ENCODE measurements at regions not wholly inside any gene's neighbourhood (a gene's known extent, or its start where the extent isn't known, plus 50 kb on each side); places are given as distances from the start of the nearest gene placed in this dataset.
"Not testable (repeated sequence)": the region's sequence is repeated elsewhere in the genome, so short reads cannot be mapped to it uniquely, and the experiment has no call there.

- DNase-seq, result no peak
Measured at GRCh38 chr7:120163449-120163848, 109.5 kb upstream of the KCND2 start.

- DNase-seq, result no peak
Measured at GRCh38 chr7:120165227-120165626, 107.7 kb upstream of the KCND2 start.

GRCh38 chr7:120168066-120168465 lies 104.9 kb upstream of the KCND2 start:
- no peak for DNase-seq

GRCh38 chr7:120169996-120170783 lies 102.8 kb upstream of the KCND2 start:
- DNase-seq, result no peak

- DNase-seq, result no peak
Measured at GRCh38 chr7:120170834-120171233, 102.1 kb upstream of the KCND2 start.

GRCh38 chr7:120171406-120171805 lies 101.6 kb upstream of the KCND2 start:
- no peak for DNase-seq

- DNase-seq, result no peak
Measured at GRCh38 chr7:120180221-120180620, 92.8 kb upstream of the KCND2 start.

GRCh38 chr7:120181499-120181898 lies 91.5 kb upstream of the KCND2 start:
- no peak for DNase-seq

- DNase-seq, result no peak
Measured at GRCh38 chr7:120184866-120185265, 88.1 kb upstream of the KCND2 start.

GRCh38 chr7:120185940-120186682 lies 86.9 kb upstream of the KCND2 start:
- DNase-seq, result no peak

- no peak for DNase-seq
Measured at GRCh38 chr7:120186688-120187087, 86.3 kb upstream of the KCND2 start.

- no peak for DNase-seq
Measured at GRCh38 chr7:120189623-120190022, 83.4 kb upstream of the KCND2 start.

- DNase-seq, result no peak
Measured at GRCh38 chr7:120190109-120190508, 82.9 kb upstream of the KCND2 start.

- DNase-seq, result no peak
Measured at GRCh38 chr7:120190566-120190965, 82.4 kb upstream of the KCND2 start.

GRCh38 chr7:120191423-120191822 lies 81.6 kb upstream of the KCND2 start:
- not testable (repeated sequence) for DNase-seq

GRCh38 chr7:120201290-120201689 lies 71.7 kb upstream of the KCND2 start:
- no peak for DNase-seq

GRCh38 chr7:120205101-120205500 lies 67.9 kb upstream of the KCND2 start:
- no peak for DNase-seq

- DNase-seq, result no peak
Measured at GRCh38 chr7:120207037-120207436, 65.9 kb upstream of the KCND2 start.

- DNase-seq, result no peak
Measured at GRCh38 chr7:120215654-120216053, 57.3 kb upstream of the KCND2 start.

GRCh38 chr7:120216947-120217346 lies 56.0 kb upstream of the KCND2 start:
- DNase-seq, result no peak

GRCh38 chr7:120218712-120219111 lies 54.3 kb upstream of the KCND2 start:
- no peak for DNase-seq

- no peak for DNase-seq
Measured at GRCh38 chr7:120221666-120222065, 51.3 kb upstream of the KCND2 start.
